ENCODE measurements at regions not wholly inside any gene's neighbourhood (a gene's known extent, or its start where the extent isn't known, plus 50 kb on each side); places are given as distances from the start of the nearest gene placed in this dataset.

- TF ChIP-seq CTCF (IDR thresholded peaks at IDR 0.05; ENCODE audit: low read length) = no peak
- no peak for TF ChIP-seq EZH2 (optimal IDR thresholded peaks at IDR 0.05; ENCODE audit: low read depth, low read length)
These were observed 700.7 kb downstream of the EPM2A start for GRCh38 chr6:145034664-145035063.
